ENCODE measurements at regions not wholly inside any gene's neighbourhood (a gene's known extent, or its start where the extent isn't known, plus 50 kb on each side); places are given as distances from the start of the nearest gene placed in this dataset.

GRCh38 chr5:173547579-173547978, 68.9 kb downstream of the BOD1 start:
- no peak for TF ChIP-seq FOXA1 (IDR thresholded peaks at IDR 0.05)
- TF ChIP-seq BHLHE40 (IDR thresholded peaks at IDR 0.05; ENCODE audit: borderline replicate concordance): no peak
- TF ChIP-seq FOXM1 (IDR thresholded peaks at IDR 0.05; ENCODE audit: borderline replicate concordance): no peak
- TF ChIP-seq CTBP1 (IDR thresholded peaks at IDR 0.05; ENCODE audit: borderline replicate concordance): no peak
- no peak for TF ChIP-seq L3MBTL2 (conservative IDR thresholded peaks at IDR 0.05)
- no peak for TF ChIP-seq LEF1 (IDR thresholded peaks at IDR 0.05; ENCODE audit: borderline replicate concordance)
- TF ChIP-seq ARNT (IDR thresholded peaks at IDR 0.05): no peak
- TF ChIP-seq ELF4 (IDR thresholded peaks at IDR 0.05): no peak
- no peak for TF ChIP-seq NFRKB (IDR thresholded peaks at IDR 0.05)
- TF ChIP-seq ZNF384 (IDR thresholded peaks at IDR 0.05): no peak
- no peak for TF ChIP-seq SP1 (IDR thresholded peaks at IDR 0.05)
- TF ChIP-seq HDGF (IDR thresholded peaks at IDR 0.05; ENCODE audit: borderline replicate concordance): no peak

Data from HEK293T (cell line).